ENCODE measurements at regions not wholly inside any gene's neighbourhood (a gene's known extent, or its start where the extent isn't known, plus 50 kb on each side); places are given as distances from the start of the nearest gene placed in this dataset.

GRCh38 chr14:56461276-56462275 is 118.0 kb upstream of the TMEM260 start:
- TF ChIP-seq FOXK2 (IDR thresholded peaks at IDR 0.05) (no peak), ELF4 (IDR thresholded peaks at IDR 0.05) (no peak), SP1 (IDR thresholded peaks at IDR 0.05) (no peak), FOXA1 (IDR thresholded peaks at IDR 0.05) (no peak), SUZ12 (IDR thresholded peaks at IDR 0.05) (no peak), FOXM1 (IDR thresholded peaks at IDR 0.05; ENCODE audit: borderline replicate concordance) (no peak)
